Tibial artery (tissue), 4 donors: ENCODE measurements at regions not wholly inside any gene's neighbourhood (a gene's known extent, or its start where the extent isn't known, plus 50 kb on each side); places are given as distances from the start of the nearest gene placed in this dataset.
"Not testable (repeated sequence)": the region's sequence is repeated elsewhere in the genome, so short reads cannot be mapped to it uniquely, and the experiment has no call there.

Source experiments
- DNase-seq, 2 donors: peaks; one replicate each; pipeline ENCODE4 v3.0.0-alpha.2; 2019
- H3K27ac ChIP-seq, 2 donors: fragments of 200-600 bp; sonication (generic) in 1 of 2; 1 replicate in 1 of 2; 2 replicates in 1 of 2; pipeline ENCODE4 v1.5.1; 2018 to 2019; ENCODE audit warnings: mild to moderate bottlenecking in 1 of 2
- H3K27me3 ChIP-seq, 2 donors: fragments of 200-600 bp; sonication (generic) in 1 of 2; one replicate each; pipeline versions ENCODE4 v1.5.1 to v1.6.0; 2016 to 2019
- H3K36me3 ChIP-seq, 3 donors: fragments of 200-600 bp; sonication (generic) in 2 of 3; one replicate each; pipeline ENCODE4 v1.5.1; 2016 to 2019; ENCODE audit warnings: mild to moderate bottlenecking in 2 of 3
- H3K4me1 ChIP-seq, 4 donors: fragments of 200-600 bp; sonication (generic) in 2 of 4; 1 replicate in 3 of 4; 2 replicates in 1 of 4; pipeline ENCODE4 v1.5.1; 2016 to 2019
- H3K4me3 ChIP-seq, 2 donors: fragments of 200-600 bp; sonication (generic) in 1 of 2; 1 replicate in 1 of 2; 2 replicates in 1 of 2; pipeline ENCODE4 v1.5.1; 2018 to 2019; ENCODE audit warnings: mild to moderate bottlenecking in 2 of 2
- H3K9me3 ChIP-seq, 3 donors: fragments of 200-600 bp; sonication (generic) in 1 of 3; one replicate each; pipeline ENCODE4 v1.5.1; 2016 to 2019
- CTCF ChIP-seq, 2 experiments: fragments of 200-600 bp in 1 of 2; fragments of 450-650 bp in 1 of 2; IDR thresholded peaks; one replicate each; pipeline ENCODE4 v1.5.1; 2017 to 2019; ENCODE audit warnings: antibody characterized with exemption in 2 of 2, mild to moderate bottlenecking in 1 of 2, moderate library complexity in 1 of 2
- intact Hi-C: fragments of 100-400 bp; cut with DNase I; formaldehyde crosslinking; loops from one replicate; pipeline ENCODE4 v1.15.0; 2023; ENCODE audit warnings: low total_unique reads

DNA sequence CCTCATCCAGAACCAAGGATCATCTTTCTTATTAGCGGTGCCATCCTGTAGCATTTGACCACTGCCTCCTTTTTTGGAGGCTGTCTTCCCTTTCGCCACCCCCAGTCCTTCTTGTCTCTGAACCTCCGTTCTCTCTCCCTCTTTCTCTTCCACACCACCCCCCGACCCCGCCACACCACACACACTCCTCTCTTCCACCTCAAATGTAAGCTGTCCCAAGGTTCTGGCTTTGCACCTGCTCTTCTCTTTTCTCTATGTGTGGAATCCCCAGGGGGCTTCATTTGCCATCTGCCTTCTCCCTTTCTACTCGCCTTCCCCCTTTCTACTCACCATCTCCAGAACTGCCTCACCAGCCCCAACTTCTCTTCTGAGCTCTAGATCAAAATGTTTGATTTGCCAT lies 111.3 kb upstream of the CDYL start:
- Histone ChIP-seq H3K36me3 (no peaks in the 10 kb centered on the region), H3K9me3 (no peaks in the 10 kb centered on the region), H3K27me3 (no peaks in the 10 kb centered on the region), H3K4me1 (peaks cover 0 to 36% (median 16%) of the 10 kb centered on the region in 4 donors), H3K27ac (peak overlapping the region; percentile 67 to 68), H3K4me3 (no peak overlapping the region)
- no peak for TF ChIP-seq CTCF (IDR thresholded peaks at IDR 0.05)
- no peak for DNase-seq
- intact Hi-C loops, result no loop called here

DNA sequence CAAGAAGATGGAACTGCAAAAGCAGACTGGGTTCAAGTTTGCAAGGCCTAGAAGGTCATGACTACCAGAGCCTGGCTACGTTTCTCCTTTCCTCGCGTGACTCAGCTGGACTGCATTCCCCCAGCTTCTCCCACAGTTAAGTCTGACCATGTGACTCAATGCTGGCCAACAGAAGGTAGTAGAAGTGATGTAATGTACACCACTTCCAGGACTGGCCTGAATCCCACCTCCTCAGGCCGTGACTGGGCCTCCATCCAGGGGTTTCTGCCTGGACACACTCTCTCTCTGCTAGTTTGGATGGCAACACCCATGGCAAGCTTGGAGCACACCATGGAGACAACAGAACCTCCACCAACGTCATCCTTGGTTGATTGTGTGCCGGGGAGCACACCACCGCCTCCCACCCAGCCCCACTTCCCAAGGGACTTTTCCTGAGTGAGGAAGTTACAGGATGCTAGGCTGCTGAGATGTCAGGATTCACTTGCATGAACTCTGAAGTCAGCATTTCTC lies 112.0 kb upstream of the CDYL start:
- Histone ChIP-seq H3K27me3 (no peaks in the 10 kb centered on the region), H3K36me3 (no peaks in the 10 kb centered on the region), H3K4me3 (no peak overlapping the region), H3K4me1 (peaks cover 0 to 37% (median 16%) of the 10 kb centered on the region in 4 donors), H3K9me3 (no peaks in the 10 kb centered on the region), H3K27ac (peak overlapping the region; percentile 67 to 68)
- intact Hi-C loops, result no loop called here
- DNase-seq, result peak; percentile 86 to 92
- TF ChIP-seq CTCF (IDR thresholded peaks at IDR 0.05), result no peak

- H3K27me3 ChIP-seq, result no peaks in the 10 kb centered on the region
- H3K36me3 ChIP-seq, result no peaks in the 10 kb centered on the region
- TF ChIP-seq CTCF (IDR thresholded peaks at IDR 0.05), result no peak
- no peaks in the 10 kb centered on the region for H3K9me3 ChIP-seq
- intact Hi-C loops, result no loop called here
- DNase-seq, result no peak
- H3K27ac ChIP-seq, result peak overlapping the region in 1 of 2 donors; percentile 68
- peaks cover 0 to 37% (median 16%) of the 10 kb centered on the region in 4 donors for H3K4me1 ChIP-seq
- no peak overlapping the region for H3K4me3 ChIP-seq
Measured at GRCh38 chr6:4662886-4663285, 113.3 kb upstream of the CDYL start.

- Histone ChIP-seq H3K4me3 (no peak overlapping the region), H3K4me1 (peaks cover 0 to 37% (median 16%) of the 10 kb centered on the region in 4 donors), H3K36me3 (no peaks in the 10 kb centered on the region), H3K9me3 (no peaks in the 10 kb centered on the region), H3K27ac (peak overlapping the region; percentile 67 to 79), H3K27me3 (no peaks in the 10 kb centered on the region)
- DNase-seq, result no peak
- no peak for TF ChIP-seq CTCF (IDR thresholded peaks at IDR 0.05)
- intact Hi-C loops, result no loop called here
Measured at GRCh38 chr6:4661391-4661790, 114.8 kb upstream of the CDYL start.

DNA sequence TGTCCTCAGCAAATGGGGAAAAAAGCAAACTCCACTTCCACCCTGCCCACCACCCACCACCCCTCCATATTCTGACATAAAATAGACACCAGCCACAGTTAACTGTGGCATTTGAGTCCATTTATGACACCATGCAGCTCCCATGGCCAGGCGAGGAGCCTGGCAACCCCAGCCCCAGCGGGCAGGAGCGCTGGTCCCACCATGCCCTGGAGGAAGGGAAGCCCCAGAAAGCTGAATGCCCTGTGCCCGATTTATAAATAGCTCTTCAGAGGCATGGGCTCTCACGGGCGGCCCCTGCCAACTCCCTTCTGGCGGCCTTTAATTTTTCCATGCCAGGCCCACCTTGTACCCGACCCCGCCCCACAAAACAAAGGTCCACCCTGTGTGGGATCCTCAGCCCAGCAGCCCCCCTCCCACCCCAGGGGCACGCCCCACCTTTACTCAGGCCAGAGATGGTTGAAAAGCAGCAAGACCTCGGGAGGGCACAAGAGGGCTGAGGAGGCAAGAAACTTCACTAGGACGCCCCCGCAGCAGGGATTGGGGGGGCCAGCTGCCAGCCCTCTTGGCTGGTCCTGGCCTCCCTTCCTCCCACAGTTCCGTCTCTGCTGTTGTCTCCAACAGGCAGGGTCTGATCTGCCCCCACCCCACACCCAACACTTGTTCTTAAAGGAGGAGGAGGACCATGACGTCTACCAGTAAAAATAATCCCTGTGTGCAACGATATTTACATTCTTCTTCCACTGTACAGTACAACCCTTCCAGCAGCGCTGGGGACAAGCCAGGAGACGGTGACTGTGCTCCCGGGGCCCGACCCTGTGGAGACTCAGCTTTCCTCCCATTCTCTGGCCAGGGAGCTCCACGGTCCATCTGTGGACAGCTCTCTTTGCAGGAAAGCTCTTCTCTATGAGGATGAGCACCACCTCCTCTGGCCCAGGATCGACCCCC lies 115.6 kb upstream of the CDYL start:
- H3K4me3 ChIP-seq, result peak overlapping the region in 1 of 2 donors; percentile 44

DNA sequence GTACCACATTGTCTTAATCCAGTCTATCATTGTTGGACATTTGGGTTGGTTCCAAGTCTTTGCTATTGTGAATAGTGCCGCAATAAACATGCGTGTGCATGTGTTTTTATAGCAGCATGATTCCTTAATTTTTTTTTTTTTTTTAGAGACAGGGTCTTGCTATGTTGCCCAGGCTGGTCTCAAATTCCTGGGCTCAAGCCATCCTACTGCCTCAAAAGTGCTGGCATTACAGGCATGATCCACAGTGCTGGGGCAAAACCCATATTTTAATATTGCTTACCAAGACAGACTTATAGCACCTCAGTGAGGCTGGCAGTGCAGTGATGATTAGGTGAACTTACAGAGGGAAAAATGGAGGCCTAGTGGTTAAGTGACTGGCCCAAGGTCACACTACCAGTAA lies 116.5 kb upstream of the CDYL start:
- H3K27me3 ChIP-seq, intact Hi-C loops, H3K4me3 ChIP-seq, H3K9me3 ChIP-seq, DNase-seq, H3K36me3 ChIP-seq: not testable (repeated sequence)
- Histone ChIP-seq H3K27ac (peak overlapping the region; percentile 67 to 79), H3K4me1 (peaks cover 0 to 32% (median 15%) of the 10 kb centered on the region in 4 donors)

More for the DNA sequence above, 115.6 kb upstream of the CDYL start:
- TF ChIP-seq CTCF (IDR thresholded peaks at IDR 0.05), result no peak
- peaks cover 0 to 37% (median 16%) of the 10 kb centered on the region in 4 donors for H3K4me1 ChIP-seq
- H3K9me3 ChIP-seq, result no peaks in the 10 kb centered on the region
- no peaks in the 10 kb centered on the region for H3K27me3 ChIP-seq
- H3K36me3 ChIP-seq, result no peaks in the 10 kb centered on the region
- intact Hi-C loops, result no loop called here
- DNase-seq, result peak; percentile 38 to 82
- H3K27ac ChIP-seq, result peak overlapping the region; percentile 67 to 79
